Uterus (tissue), 2 donors: ENCODE measurements at regions not wholly inside any gene's neighbourhood (a gene's known extent, or its start where the extent isn't known, plus 50 kb on each side); places are given as distances from the start of the nearest gene placed in this dataset.

Experiments used
- CTCF ChIP-seq, 4 experiments: fragments of 200-600 bp in 2 of 4; fragments of 450-650 bp in 2 of 4; sonication (generic) in 2 of 4; IDR thresholded peaks; one replicate each; pipeline ENCODE4 v1.5.1; 2016 to 2019; ENCODE audit warnings: antibody characterized with exemption in 4 of 4, mild to moderate bottlenecking in 2 of 4, moderate library complexity in 1 of 4
- POLR2A ChIP-seq, 2 donors: fragments of 450-650 bp; IDR thresholded peaks; one replicate each; pipeline ENCODE4 v1.6.1; 2016; ENCODE audit warnings: antibody characterized with exemption in 2 of 2, mild to moderate bottlenecking in 1 of 2, moderate library complexity in 1 of 2

GRCh38 chr5:114716955-114717354, 355.1 kb downstream of the KCNN2 start:
- TF ChIP-seq POLR2A (IDR thresholded peaks at IDR 0.05) (no peak), CTCF (IDR thresholded peaks at IDR 0.05) (no peak)
